ENCODE measurements at regions not wholly inside any gene's neighbourhood (a gene's known extent, or its start where the extent isn't known, plus 50 kb on each side); places are given as distances from the start of the nearest gene placed in this dataset.
"Not testable (repeated sequence)": the region's sequence is repeated elsewhere in the genome, so short reads cannot be mapped to it uniquely, and the experiment has no call there.

GRCh38 chr6:131492932-131493573, 80.0 kb upstream of the ARG1 start:
- WGBS (ENCODE audit: missing lambda C conversion rate), result 73% methylated on average over 4 of the region's 4 CpGs
- no peak for DNase-seq (ENCODE audit: low read depth in 1 of 2, low spot score in 1 of 2)
- Histone ChIP-seq H3K4me2 (no peak overlapping the region), H3K27ac (no peak overlapping the region), H3K4me1 (no peaks in the 10 kb centered on the region), H3K4me3 (no peak overlapping the region), H3K9me3 (no peaks in the 10 kb centered on the region)
- TF ChIP-seq CHD4 (IDR thresholded peaks at IDR 0.05; ENCODE audit: borderline replicate concordance), result no peak
- no peak for TF ChIP-seq SREBF2 (IDR thresholded peaks at IDR 0.05)
- no peak for TF ChIP-seq ATOH8 (CRISPR knock-in tag; IDR thresholded peaks at IDR 0.05; ENCODE audit: low read depth)
- no peak for TF ChIP-seq EHMT2 (IDR thresholded peaks at IDR 0.05; ENCODE audit: low read depth)
- no peak for TF ChIP-seq HOXA7 (CRISPR knock-in tag; IDR thresholded peaks at IDR 0.05)
- no peak for TF ChIP-seq FOSB (CRISPR knock-in tag; IDR thresholded peaks at IDR 0.05)
- TF ChIP-seq, protein P1, sequence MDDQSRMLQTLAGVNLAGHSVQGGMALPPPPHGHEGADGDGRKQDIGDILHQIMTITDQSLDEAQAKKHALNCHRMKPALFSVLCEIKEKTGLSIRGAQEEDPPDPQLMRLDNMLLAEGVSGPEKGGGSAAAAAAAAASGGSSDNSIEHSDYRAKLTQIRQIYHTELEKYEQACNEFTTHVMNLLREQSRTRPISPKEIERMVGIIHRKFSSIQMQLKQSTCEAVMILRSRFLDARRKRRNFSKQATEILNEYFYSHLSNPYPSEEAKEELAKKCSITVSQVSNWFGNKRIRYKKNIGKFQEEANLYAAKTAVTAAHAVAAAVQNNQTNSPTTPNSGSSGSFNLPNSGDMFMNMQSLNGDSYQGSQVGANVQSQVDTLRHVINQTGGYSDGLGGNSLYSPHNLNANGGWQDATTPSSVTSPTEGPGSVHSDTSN (IDR thresholded peaks at IDR 0.05), result no peak
- no peak for TF ChIP-seq CHD2 (IDR thresholded peaks at IDR 0.05; ENCODE audit: low read length, partially characterized antibody)
- no peak for TF ChIP-seq ZSCAN20 (CRISPR knock-in tag; IDR thresholded peaks at IDR 0.05)
- TF ChIP-seq, protein P2, sequence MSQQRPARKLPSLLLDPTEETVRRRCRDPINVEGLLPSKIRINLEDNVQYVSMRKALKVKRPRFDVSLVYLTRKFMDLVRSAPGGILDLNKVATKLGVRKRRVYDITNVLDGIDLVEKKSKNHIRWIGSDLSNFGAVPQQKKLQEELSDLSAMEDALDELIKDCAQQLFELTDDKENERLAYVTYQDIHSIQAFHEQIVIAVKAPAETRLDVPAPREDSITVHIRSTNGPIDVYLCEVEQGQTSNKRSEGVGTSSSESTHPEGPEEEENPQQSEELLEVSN (IDR thresholded peaks at IDR 0.05; ENCODE audit: borderline replicate concordance, low read depth), result no peak
- no peak for TF ChIP-seq BHLHE40 (IDR thresholded peaks at IDR 0.05; ENCODE audit: low read depth, low read length)
- TF ChIP-seq RARB (CRISPR knock-in tag; IDR thresholded peaks at IDR 0.05), result no peak
- TF ChIP-seq POLR2AphosphoS2 (conservative IDR thresholded peaks at IDR 0.05; ENCODE audit: low read length), result no peak
- TF ChIP-seq EP300 (IDR thresholded peaks at IDR 0.05), result no peak
- TF ChIP-seq MYC (IDR thresholded peaks at IDR 0.05; ENCODE audit: borderline replicate concordance, low read length), result no peak
- ChIA-PET POLR2A (no interaction called here), CTCF (no interaction called here)
- no peak for FAIRE-seq
- no peak for ATAC-seq

GRCh38 chr6:131504387-131504786, 68.6 kb upstream of the ARG1 start:
- 65% methylated on average over 5 of the region's 5 CpGs for WGBS (ENCODE audit: missing lambda C conversion rate)
- H3K4me1 ChIP-seq; H3K4me3 ChIP-seq; FAIRE-seq; H3K27ac ChIP-seq; POLR2A ChIA-PET; H3K4me2 ChIP-seq; H3K9me3 ChIP-seq; DNase-seq (ENCODE audit: low read depth in 1 of 2, low spot score in 1 of 2); CTCF ChIA-PET; ATAC-seq: not testable (repeated sequence)

DNA sequence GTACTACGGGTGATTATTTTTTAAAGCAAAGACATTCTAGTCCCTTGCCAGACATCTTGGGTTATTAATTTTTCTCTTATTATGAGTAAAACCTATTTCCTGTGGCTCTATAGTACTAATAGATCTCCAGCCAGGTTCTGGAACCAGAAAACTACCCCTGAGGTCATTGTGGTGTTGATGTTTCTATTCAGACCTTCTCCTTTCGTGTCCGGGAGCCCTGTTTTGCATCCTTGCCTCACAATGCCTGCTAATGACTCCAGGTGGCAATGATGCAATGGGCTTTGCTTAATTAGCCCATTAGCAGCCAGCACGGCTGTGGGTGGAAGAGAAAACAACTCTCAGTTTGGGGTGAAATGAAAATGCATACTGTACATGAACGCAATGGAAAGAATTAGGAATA, 62.9 kb upstream of the ARG1 start:
- DNase-seq (ENCODE audit: low read depth in 1 of 2, low spot score in 1 of 2), result no peak
- H3K9me3 ChIP-seq, result no peaks in the 10 kb centered on the region
- H3K4me1 ChIP-seq, result no peaks in the 10 kb centered on the region
- H3K4me2 ChIP-seq, result no peak overlapping the region
- no peak overlapping the region for H3K27ac ChIP-seq
- no peak for FAIRE-seq
- ATAC-seq, result no peak
- TF ChIP-seq, protein P3, sequence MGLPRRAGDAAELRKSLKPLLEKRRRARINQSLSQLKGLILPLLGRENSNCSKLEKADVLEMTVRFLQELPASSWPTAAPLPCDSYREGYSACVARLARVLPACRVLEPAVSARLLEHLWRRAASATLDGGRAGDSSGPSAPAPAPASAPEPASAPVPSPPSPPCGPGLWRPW (IDR thresholded peaks at IDR 0.05), result no peak
- TF ChIP-seq REST (IDR thresholded peaks at IDR 0.05) (no peak), NPAS2 (CRISPR knock-in tag; IDR thresholded peaks at IDR 0.05; ENCODE audit: borderline replicate concordance) (no peak), MAX (IDR thresholded peaks at IDR 0.05) (no peak), SREBF2 (IDR thresholded peaks at IDR 0.05) (no peak), HOXB13 (CRISPR knock-in tag; IDR thresholded peaks at IDR 0.05; ENCODE audit: low read depth) (no peak), HEYL (CRISPR knock-in tag; IDR thresholded peaks at IDR 0.05) (no peak), FOXS1 (CRISPR knock-in tag; IDR thresholded peaks at IDR 0.05) (no peak), CEBPB (IDR thresholded peaks at IDR 0.05) (no peak), EHMT2 (IDR thresholded peaks at IDR 0.05; ENCODE audit: low read depth) (no peak), FOSL2 (IDR thresholded peaks at IDR 0.05) (no peak), FOSL2 (CRISPR knock-in tag; IDR thresholded peaks at IDR 0.05) (no peak)
- TF ChIP-seq, protein P1 (IDR thresholded peaks at IDR 0.05), result no peak
- no peak overlapping the region for H3K4me3 ChIP-seq
- WGBS (ENCODE audit: missing lambda C conversion rate), result 64% methylated on average over 5 of the region's 5 CpGs
- ChIA-PET CTCF (interaction anchor here (2.0 kb wide), 1 partner anchor 10 kb away, joined by 5 read pairs; no protein-coding TSS in a partner anchor), POLR2A (no interaction called here)

Measured in A549 (cell line).